Stimulated activated CD4-positive, alpha-beta T cell treated with anti-CD3 and anti-CD28 coated beads, Interleukin-12 subunit alpha, Interleukin-12 subunit beta, amount 100 ng/mL, for 4 hours (primary cell): ENCODE measurements at regions not wholly inside any gene's neighbourhood (a gene's known extent, or its start where the extent isn't known, plus 50 kb on each side); places are given as distances from the start of the nearest gene placed in this dataset.
"Not testable (repeated sequence)": the region's sequence is repeated elsewhere in the genome, so short reads cannot be mapped to it uniquely, and the experiment has no call there.

ENCODE experiments used
- DNase-seq: peaks from one replicate; pipeline ENCODE4 v3.0.0-alpha.2; 2020

DNA sequence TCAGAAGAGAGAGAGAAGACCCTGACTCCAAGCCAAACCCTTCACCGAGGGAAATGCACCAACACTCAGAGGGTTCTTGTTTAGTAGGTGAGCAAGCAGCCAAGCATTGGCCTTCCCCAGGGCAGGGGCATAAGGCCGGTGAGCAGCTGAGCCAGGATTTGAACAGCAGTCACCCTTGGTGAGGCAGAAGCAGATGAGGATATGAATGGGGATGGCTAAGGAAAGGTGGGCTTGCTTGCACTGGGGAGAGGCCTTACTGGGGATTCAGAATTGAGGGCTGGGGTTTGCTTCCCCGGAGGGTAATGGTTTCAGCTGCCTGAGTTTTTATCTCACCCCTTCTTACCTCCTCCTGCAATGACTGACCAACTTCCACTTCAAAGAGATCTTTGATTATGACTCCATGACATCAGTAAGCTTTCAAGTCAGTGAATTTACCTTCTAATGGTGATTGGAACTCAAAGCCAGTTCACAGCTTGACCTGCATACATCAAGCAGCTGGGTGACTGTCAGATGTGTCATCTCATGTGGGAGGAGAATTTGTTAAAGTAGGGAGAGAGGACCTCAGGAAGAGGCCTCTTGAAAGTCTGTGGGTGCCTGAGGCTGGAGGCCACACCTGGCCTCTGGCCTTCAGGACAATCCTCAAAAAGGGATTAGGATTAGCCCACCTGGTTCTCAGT, 114.5 kb upstream of the PLGLB2 start:
- not testable (repeated sequence) for DNase-seq

- DNase-seq, result not testable (repeated sequence)
These were observed 113.8 kb upstream of the PLGLB2 start for GRCh38 chr2:87634106-87634505.

DNA sequence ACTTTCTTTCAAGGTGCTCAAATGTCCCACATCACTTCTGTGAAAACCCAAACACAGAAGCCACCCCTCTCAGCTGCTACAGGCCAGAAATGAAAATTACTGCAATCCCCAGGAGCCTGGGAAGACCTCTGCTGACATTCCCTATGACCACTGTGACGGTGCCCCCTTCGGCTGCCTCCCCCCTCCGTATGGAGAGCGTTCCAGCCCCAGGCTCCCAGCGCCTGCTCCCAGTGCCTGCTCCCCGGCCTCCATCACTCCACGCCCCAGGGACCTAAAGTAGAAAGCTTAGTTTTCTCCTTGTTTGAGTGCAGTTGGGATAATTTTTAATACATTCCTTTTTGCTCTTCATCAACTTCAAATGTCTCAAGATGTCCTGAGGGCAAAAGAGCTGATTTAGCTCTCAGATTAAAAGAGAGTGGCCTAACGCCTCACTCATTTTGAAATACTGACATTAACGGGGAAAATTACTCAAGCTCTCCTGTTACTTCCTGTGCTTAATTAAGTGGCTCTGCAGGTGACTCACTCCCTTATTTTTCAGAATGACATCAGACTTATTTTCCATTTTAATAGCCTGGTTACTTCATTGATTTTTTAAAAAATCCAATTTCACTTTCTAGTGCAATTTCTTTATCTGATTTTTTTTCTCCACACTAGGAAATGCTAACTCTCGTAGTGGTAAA, 112.8 kb upstream of the PLGLB2 start:
- not testable (repeated sequence) for DNase-seq

DNA sequence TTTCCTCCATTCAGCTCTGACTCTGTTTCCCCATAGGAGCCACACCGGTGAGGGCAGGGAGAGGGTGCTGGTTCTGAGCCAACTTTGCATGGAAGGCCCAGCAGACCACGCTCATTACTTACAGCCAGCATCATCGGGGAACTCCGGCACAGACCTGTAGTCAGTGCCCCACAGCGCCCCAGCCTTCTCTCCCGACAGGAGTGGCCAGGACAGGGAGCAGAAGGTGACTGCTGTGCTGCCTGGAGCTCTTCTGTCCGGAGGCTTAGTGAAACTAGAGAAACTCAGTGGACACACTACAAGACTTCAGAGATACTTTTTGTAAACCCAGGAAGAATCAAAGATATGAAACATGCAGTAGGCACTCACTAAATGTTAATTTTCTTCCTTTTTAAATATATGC, 111.6 kb upstream of the PLGLB2 start:
- not testable (repeated sequence) for DNase-seq

GRCh38 chr2:87636735-87637134, 111.2 kb upstream of the PLGLB2 start:
- DNase-seq, result not testable (repeated sequence)

- DNase-seq, result not testable (repeated sequence)
These were observed 110.5 kb upstream of the PLGLB2 start for GRCh38 chr2:87637249-87637990.

GRCh38 chr2:87638114-87638807, 109.6 kb upstream of the PLGLB2 start:
- DNase-seq, result not testable (repeated sequence)

- not testable (repeated sequence) for DNase-seq
These were observed 109.0 kb upstream of the PLGLB2 start for GRCh38 chr2:87638872-87639271.

DNA sequence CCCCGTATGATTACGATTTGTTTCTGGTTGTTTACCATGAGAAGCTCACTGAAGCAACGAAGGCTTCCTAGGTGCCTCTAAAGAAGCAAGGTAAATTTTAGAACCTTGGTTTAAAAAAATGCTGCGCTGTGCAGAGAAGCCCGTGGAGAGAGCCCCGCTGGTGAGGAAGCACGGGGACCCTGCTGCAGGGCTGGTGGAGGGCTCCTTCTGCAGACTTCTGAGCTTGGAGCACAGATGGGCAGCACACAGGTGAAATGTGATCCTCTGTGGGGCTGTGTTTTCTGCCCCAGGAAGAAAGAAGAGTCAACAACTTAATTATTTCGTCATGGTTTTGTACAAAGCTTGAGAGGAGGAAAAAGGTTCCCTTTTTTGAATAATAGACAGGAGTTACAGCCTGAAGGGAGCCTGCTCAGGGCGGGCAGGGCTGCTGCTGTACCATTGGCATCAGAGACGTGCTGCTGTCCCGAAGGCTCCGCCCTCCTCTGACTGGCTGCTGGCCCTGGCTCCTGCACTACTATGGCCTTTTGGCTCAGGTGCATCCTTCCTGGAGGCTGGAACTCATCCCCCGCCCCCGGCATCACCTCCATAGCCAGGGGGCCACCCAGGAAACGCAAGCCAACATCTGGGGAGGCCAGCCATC, 108.0 kb upstream of the PLGLB2 start:
- not testable (repeated sequence) for DNase-seq

- DNase-seq, result not testable (repeated sequence)
These were observed 106.8 kb upstream of the PLGLB2 start for GRCh38 chr2:87640961-87641563.

- DNase-seq, result not testable (repeated sequence)
These were observed 104.7 kb upstream of the PLGLB2 start for GRCh38 chr2:87643165-87643564.

GRCh38 chr2:87647737-87648498, 100.0 kb upstream of the PLGLB2 start:
- DNase-seq, result not testable (repeated sequence)

- DNase-seq, result not testable (repeated sequence)
These were observed 99.1 kb upstream of the PLGLB2 start for GRCh38 chr2:87648815-87649214.

DNA sequence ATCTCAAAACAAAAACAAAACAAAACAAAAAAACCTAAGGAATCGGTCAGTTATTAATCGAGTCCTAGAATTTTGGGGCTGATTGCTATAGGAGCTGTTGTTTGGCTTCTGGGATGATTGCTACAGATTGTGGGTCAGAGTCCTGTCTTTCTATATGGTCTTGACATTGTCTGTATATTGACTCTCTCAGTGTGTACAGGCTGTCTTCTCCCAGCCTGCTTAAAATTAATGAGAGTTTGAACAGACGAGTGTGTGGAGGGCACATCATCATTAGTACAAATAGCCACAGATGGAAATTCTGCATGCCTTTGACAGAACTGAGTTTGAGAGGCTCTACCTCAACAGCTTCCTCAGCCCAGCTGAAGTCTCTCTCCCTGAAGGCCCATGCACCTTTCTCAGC, 98.0 kb upstream of the PLGLB2 start:
- DNase-seq, result not testable (repeated sequence)

DNA sequence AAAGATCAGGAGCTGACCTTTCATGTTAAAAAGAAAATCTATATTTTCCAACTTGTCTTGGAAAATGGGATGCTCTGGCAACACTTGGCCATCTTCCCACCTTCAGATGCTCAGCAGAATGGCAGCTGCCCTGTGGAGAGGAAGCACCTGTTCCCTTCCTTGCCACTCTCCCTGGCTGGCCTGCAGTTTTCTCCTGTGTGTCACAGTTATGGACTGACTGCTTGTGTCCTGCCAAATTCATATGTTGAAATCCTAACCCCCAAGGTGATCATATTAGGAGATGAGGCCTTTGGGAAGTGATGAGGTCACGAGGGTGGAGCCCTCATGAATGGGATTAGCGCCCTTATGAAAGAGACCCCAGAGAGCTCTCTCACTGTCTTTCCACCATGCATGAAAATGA, 97.0 kb upstream of the PLGLB2 start:
- not testable (repeated sequence) for DNase-seq

GRCh38 chr2:87651589-87651988, 96.3 kb upstream of the PLGLB2 start:
- not testable (repeated sequence) for DNase-seq

- DNase-seq, result not testable (repeated sequence)
These were observed 94.5 kb upstream of the PLGLB2 start for GRCh38 chr2:87653373-87653772.

- not testable (repeated sequence) for DNase-seq
These were observed 93.6 kb upstream of the PLGLB2 start for GRCh38 chr2:87654136-87654814.

DNA sequence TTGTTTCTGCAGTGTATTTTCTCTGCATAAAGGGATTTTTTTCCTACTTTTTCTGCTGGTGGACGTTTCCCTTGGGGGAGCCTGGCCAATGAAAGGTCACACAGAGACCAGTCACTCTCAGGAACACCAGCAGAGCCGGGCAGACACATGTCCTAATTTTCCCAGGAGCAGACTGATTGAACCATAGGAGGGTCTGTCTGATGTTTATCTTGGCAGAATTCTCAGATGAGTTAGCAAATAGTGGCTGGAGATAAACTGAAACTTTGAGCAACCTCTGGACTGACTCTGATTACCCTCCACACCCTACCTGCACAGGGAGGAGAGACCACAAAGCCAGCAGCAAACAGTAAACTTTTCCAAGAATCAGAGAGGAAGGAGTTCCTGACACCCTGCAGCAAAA, 90.0 kb upstream of the PLGLB2 start:
- DNase-seq, result not testable (repeated sequence)

DNA sequence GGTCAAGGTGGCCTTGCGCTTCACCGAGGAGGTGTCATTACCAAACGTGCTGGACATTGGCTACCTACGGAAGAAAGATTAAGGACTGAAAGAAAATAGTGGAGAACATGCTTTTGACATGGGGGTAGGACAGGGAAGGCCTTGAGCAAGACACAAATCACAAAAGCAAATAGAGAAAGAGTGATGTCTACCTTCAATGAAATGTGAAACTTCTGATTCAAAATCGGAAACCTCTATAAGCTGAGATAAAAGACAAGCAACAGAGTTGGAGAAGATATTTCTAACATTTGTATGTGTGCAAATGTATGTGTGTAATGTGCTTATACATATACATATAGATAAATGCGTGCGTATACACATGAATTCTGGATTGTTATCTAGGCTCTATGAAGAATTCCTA, 89.5 kb upstream of the PLGLB2 start:
- DNase-seq, result not testable (repeated sequence)

DNA sequence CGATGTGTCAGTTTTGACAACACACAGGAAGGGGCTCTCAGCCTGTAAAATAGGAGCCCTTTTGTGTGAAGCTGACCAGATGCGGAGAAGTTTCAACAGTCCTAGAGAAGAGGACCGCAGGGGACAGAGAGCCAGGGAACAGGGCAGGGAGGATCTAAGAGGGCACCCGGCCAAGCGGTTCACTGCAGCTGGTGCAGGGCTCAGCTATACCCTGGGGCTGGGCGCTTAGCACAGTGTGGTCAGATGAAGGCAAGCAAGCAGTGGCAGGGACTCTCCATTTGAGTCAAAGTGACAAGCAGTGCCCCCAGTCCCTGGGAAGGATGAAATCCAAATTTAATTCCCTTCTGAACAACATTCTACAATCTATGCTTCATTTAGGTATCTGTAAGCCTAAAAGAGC, 88.9 kb upstream of the PLGLB2 start:
- DNase-seq, result not testable (repeated sequence)
